Testis (tissue), 2 donors: ENCODE measurements at regions not wholly inside any gene's neighbourhood (a gene's known extent, or its start where the extent isn't known, plus 50 kb on each side); places are given as distances from the start of the nearest gene placed in this dataset.

Experiments used
- DNase-seq: peaks from one replicate; pipeline ENCODE4 v3.0.0-alpha.2; 2019
- H3K27ac ChIP-seq, 2 donors: fragments of 200-600 bp; sonication (generic); one replicate each; pipeline ENCODE4 v1.5.1; 2019
- H3K27me3 ChIP-seq: fragments of 200-600 bp; sonication (generic); one replicate; pipeline ENCODE4 v1.5.1; 2019
- H3K36me3 ChIP-seq: fragments of 200-600 bp; sonication (generic); one replicate; pipeline ENCODE4 v1.5.1; 2017; ENCODE audit warnings: low read depth; ENCODE audit errors: missing control alignments
- H3K4me1 ChIP-seq: fragments of 200-600 bp; sonication (generic); one replicate; pipeline ENCODE4 v1.5.1; 2019
- H3K4me3 ChIP-seq, 2 donors: fragments of 200-600 bp; sonication (generic); one replicate each; pipeline ENCODE4 v1.5.1; 2017 to 2019
- H3K9me3 ChIP-seq: fragments of 200-600 bp; sonication (generic); one replicate; pipeline ENCODE4 v1.5.1; 2017
- POLR2A ChIP-seq: fragments of 450-650 bp; IDR thresholded peaks from one replicate; pipeline ENCODE4 v1.6.1; 2017; ENCODE audit warnings: antibody characterized with exemption, mild to moderate bottlenecking, moderate library complexity
- WGBS, 2 donors: methylation state at CpG; one replicate each; pipeline ENCODE4 v1.1.5; 2018; 5-methylcytosine and 5-hydroxymethylcytosine counted together
- intact Hi-C: fragments of 100-400 bp; cut with DNase I; formaldehyde crosslinking; loops from one replicate; pipeline ENCODE4 v1.15.1; 2023; ENCODE audit warnings: low total_unique reads
- TF ChIP-seq, protein P1 (sequence below), 3 experiments: fragments of 450-650 bp in 2 of 3; fragments of 200-600 bp in 1 of 3; sonication (generic) in 1 of 3; IDR thresholded peaks; one replicate each; pipeline ENCODE4 v1.5.1; 2016 to 2019; ENCODE audit warnings: antibody characterized with exemption in 3 of 3, mild to moderate bottlenecking in 2 of 3, moderate library complexity in 1 of 3

GRCh38 chr5:164202338-164202737 lies 696.9 kb downstream of the MAT2B start:
- DNase-seq = no peak
- TF ChIP-seq POLR2A = no peak
- TF ChIP-seq, protein P1, sequence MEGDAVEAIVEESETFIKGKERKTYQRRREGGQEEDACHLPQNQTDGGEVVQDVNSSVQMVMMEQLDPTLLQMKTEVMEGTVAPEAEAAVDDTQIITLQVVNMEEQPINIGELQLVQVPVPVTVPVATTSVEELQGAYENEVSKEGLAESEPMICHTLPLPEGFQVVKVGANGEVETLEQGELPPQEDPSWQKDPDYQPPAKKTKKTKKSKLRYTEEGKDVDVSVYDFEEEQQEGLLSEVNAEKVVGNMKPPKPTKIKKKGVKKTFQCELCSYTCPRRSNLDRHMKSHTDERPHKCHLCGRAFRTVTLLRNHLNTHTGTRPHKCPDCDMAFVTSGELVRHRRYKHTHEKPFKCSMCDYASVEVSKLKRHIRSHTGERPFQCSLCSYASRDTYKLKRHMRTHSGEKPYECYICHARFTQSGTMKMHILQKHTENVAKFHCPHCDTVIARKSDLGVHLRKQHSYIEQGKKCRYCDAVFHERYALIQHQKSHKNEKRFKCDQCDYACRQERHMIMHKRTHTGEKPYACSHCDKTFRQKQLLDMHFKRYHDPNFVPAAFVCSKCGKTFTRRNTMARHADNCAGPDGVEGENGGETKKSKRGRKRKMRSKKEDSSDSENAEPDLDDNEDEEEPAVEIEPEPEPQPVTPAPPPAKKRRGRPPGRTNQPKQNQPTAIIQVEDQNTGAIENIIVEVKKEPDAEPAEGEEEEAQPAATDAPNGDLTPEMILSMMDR (IDR thresholded peaks at IDR 0.05) = no peak
- Histone ChIP-seq H3K27me3 (no peaks in the 10 kb centered on the region), H3K27ac (no peak overlapping the region), H3K9me3 (no peaks in the 10 kb centered on the region), H3K36me3 (no peaks in the 10 kb centered on the region), H3K4me3 (no peak overlapping the region), H3K4me1 (no peaks in the 10 kb centered on the region)
- WGBS, 2 donors = 63 to 66% methylated on average over 2 of the region's 2 CpGs
- intact Hi-C loops = no loop called here

- Histone ChIP-seq H3K36me3 (no peaks in the 10 kb centered on the region), H3K27me3 (no peaks in the 10 kb centered on the region), H3K4me3 (no peak overlapping the region), H3K9me3 (no peaks in the 10 kb centered on the region), H3K4me1 (no peaks in the 10 kb centered on the region), H3K27ac (no peak overlapping the region)
- intact Hi-C loops = no loop called here
- DNase-seq = no peak
- TF ChIP-seq, protein P1 (IDR thresholded peaks at IDR 0.05) = no peak
- no peak for TF ChIP-seq POLR2A
- 87% methylated on average over 4 of the region's 4 CpGs for WGBS, 2 donors
These were observed 698.3 kb downstream of the MAT2B start for GRCh38 chr5:164203581-164204225.

- TF ChIP-seq, protein P1 (IDR thresholded peaks at IDR 0.05) = no peak
- no peak for TF ChIP-seq POLR2A
- intact Hi-C loops = no loop called here
- Histone ChIP-seq H3K4me3 (no peak overlapping the region), H3K4me1 (no peaks in the 10 kb centered on the region), H3K27ac (no peak overlapping the region), H3K9me3 (no peaks in the 10 kb centered on the region), H3K36me3 (no peaks in the 10 kb centered on the region), H3K27me3 (no peaks in the 10 kb centered on the region)
- no peak for DNase-seq
- WGBS, 2 donors = 89 to 90% methylated on average over 4 of the region's 4 CpGs
These were observed 699.0 kb downstream of the MAT2B start for GRCh38 chr5:164204338-164204946.

DNA sequence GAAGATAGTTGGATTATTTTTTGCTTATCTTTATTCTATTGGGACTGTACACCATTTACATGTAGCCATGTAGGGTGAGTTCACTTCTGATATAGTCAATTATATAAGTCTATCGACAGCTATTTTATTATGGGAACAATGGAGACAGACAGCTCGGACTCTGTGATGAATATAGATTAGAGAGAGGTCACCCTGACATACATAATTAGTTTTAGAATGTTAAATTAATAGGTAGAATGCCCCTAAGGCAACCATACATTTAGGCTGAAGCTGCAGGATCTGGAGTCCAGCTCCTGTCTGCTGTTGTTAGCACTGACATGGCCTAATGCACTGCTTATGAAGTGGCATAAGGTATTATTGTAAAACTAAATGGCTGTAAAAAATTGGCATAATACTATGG lies 700.8 kb downstream of the MAT2B start:
- no peak overlapping the region for H3K27ac ChIP-seq
- no peaks in the 10 kb centered on the region for H3K36me3 ChIP-seq
- no peaks in the 10 kb centered on the region for H3K9me3 ChIP-seq
- 87 to 90% methylated on average over 2 of the region's 2 CpGs for WGBS, 2 donors
- no peak for DNase-seq
- H3K4me1 ChIP-seq = no peaks in the 10 kb centered on the region
- H3K4me3 ChIP-seq = no peak overlapping the region
- TF ChIP-seq POLR2A = no peak
- TF ChIP-seq, protein P1 (IDR thresholded peaks at IDR 0.05) = no peak
- no peaks in the 10 kb centered on the region for H3K27me3 ChIP-seq
- intact Hi-C loops = no loop called here

DNA sequence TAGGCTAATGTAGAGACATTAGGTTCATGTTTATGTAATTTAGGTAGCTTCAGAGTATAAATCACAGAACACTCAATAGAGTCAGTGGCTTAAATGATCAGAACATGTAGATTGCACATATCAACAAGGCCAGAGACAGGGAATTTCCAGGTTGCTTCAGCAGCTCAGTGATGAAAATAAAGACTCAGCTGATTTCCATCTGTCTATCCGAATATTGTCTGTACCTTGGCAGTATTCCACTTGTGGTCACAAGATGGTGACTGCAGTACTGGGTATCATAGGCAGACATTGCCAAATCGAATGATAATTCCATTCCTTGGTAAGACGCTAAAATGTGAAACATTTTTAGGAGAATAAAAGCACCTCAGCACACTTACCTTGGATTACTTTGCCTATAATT lies 702.2 kb downstream of the MAT2B start:
- Histone ChIP-seq H3K4me1 (no peaks in the 10 kb centered on the region), H3K27ac (no peak overlapping the region), H3K9me3 (no peaks in the 10 kb centered on the region), H3K36me3 (no peaks in the 10 kb centered on the region), H3K27me3 (no peaks in the 10 kb centered on the region), H3K4me3 (no peak overlapping the region)
- TF ChIP-seq POLR2A = no peak
- TF ChIP-seq, protein P1 (IDR thresholded peaks at IDR 0.05) = no peak
- intact Hi-C loops = no loop called here
- no peak for DNase-seq
- 88 to 94% methylated on average over 3 of the region's 3 CpGs for WGBS, 2 donors
